GM13976 (cell line): ENCODE measurements at regions not wholly inside any gene's neighbourhood (a gene's known extent, or its start where the extent isn't known, plus 50 kb on each side); places are given as distances from the start of the nearest gene placed in this dataset.

Experiments used
- DNase-seq: peaks from one replicate; pipeline ENCODE4 v3.0.0; 2012; ENCODE audit warnings: low spot score
- in situ Hi-C: fragments of 300-500 bp; cut with MboI; formaldehyde crosslinking; loops from one replicate; pipeline ENCODE4 v1.12.0; 2022; ENCODE audit warnings: low sequenced_read_pairs, mixed read lengths, inconsistent platforms; ENCODE audit not compliant: unreplicated experiment
- TF ChIP-seq, protein P1 (sequence below): IDR thresholded peaks from 2 replicates; pipeline ENCODE4 v1.5.1; 2012; ENCODE audit warnings: borderline replicate concordance, mild to moderate bottlenecking; ENCODE audit not compliant: insufficient read depth; ENCODE audit errors: extremely low read depth, missing control alignments, control extremely low read depth

DNA sequence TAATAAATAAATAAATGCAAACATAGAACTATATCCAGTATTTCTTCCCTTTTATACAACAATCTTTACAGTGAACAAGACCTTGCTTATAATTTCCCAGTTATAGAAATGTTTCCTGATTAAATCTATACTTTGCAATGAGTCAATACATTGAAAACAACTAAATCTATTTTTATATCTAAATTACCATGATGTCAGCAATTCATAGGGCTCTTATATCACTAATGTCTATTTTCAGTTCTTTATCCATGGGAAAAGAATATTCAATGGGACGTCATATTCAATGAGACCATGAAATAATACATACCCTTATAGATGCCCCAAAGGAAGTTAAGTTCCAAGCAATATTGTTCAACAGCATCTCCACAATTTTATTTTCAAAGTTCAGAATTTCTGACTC lies 359.9 kb downstream of the CASP12 start:
- in situ Hi-C loops: no loop called here
- TF ChIP-seq, protein P1, sequence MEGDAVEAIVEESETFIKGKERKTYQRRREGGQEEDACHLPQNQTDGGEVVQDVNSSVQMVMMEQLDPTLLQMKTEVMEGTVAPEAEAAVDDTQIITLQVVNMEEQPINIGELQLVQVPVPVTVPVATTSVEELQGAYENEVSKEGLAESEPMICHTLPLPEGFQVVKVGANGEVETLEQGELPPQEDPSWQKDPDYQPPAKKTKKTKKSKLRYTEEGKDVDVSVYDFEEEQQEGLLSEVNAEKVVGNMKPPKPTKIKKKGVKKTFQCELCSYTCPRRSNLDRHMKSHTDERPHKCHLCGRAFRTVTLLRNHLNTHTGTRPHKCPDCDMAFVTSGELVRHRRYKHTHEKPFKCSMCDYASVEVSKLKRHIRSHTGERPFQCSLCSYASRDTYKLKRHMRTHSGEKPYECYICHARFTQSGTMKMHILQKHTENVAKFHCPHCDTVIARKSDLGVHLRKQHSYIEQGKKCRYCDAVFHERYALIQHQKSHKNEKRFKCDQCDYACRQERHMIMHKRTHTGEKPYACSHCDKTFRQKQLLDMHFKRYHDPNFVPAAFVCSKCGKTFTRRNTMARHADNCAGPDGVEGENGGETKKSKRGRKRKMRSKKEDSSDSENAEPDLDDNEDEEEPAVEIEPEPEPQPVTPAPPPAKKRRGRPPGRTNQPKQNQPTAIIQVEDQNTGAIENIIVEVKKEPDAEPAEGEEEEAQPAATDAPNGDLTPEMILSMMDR: no peak
- no peak for DNase-seq

GRCh38 chr11:104534278-104534677 lies 364.0 kb downstream of the CASP12 start:
- TF ChIP-seq, protein P1: no peak
- DNase-seq: no peak
- in situ Hi-C loops: no loop called here

GRCh38 chr11:104531894-104532293 lies 366.4 kb downstream of the CASP12 start:
- in situ Hi-C loops: no loop called here
- TF ChIP-seq, protein P1: no peak
- DNase-seq: no peak

- DNase-seq: peak; percentile 3
Observed at GRCh38 chr11:104531075-104531474, 367.1 kb upstream of the PDGFD start.

DNA sequence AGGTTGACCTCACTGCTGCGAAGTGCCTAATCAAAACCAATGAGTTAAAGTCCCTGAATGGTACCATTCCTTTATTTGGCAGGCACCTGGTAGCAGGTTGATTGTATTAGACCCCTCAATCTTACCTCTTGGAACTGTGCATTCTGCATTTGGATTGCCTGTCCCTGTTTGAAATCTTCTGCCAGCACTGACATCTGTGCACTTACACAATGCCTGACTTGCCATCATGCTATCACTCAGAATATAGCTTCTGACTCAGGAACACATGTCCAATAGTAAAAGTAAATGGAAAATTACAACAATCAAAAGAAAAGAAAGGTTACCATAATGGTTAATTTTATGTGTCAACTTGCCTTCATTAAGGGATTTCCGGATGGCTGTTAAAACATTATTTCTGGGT lies 366.0 kb upstream of the PDGFD start:
- DNase-seq: no peak
- TF ChIP-seq, protein P1: no peak
- in situ Hi-C loops: no loop called here

More at GRCh38 chr11:104531075-104531474, 367.1 kb upstream of the PDGFD start:
- TF ChIP-seq, protein P1: no peak
- in situ Hi-C loops: no loop called here

DNA sequence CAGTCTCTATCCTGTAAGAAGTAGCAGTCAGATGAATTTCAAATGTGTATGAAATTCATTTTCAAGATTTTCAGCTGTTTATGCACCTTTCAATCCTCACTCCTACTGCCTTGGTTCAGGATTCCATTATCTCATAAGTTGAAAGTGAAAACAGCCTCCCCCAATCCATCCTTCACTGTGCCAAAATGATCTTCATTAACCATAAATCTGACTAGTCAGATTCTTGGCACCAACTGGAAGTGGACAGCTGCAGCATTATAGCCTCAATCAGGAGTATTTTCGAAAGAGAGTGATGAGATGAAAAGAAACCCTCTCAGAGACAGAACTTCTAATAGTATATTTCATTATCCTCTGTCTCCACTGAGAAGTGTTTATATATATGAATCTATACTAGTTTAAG lies 365.3 kb upstream of the PDGFD start:
- TF ChIP-seq, protein P1: no peak
- no peak for DNase-seq
- in situ Hi-C loops: no loop called here

GRCh38 chr11:104526006-104526405 lies 362.1 kb upstream of the PDGFD start:
- in situ Hi-C loops: no loop called here
- DNase-seq: no peak
- TF ChIP-seq, protein P1: no peak
